ENCODE measurements at regions not wholly inside any gene's neighbourhood (a gene's known extent, or its start where the extent isn't known, plus 50 kb on each side); places are given as distances from the start of the nearest gene placed in this dataset.

- no peaks in the 10 kb centered on the region for H3K27me3 ChIP-seq (ENCODE audit: control insufficient read depth, insufficient read depth, low read length)
- WGBS, 2 experiments (ENCODE audit: extremely low coverage in 2 of 2, insufficient read length in 1 of 2) = 52% methylated on average over 4 of the region's 8 CpGs; no CpG with 5 or more reads in 1 of the 2 experiments
- no TSS peak for BruUV-seq (replicated peaks)
- H4K8ac ChIP-seq (ENCODE audit: low read depth in 2 of 2, low read length in 2 of 2) = no peak overlapping the region
- no peak overlapping the region for H2BK120ac ChIP-seq (ENCODE audit: low read depth, low read length)
- no peak overlapping the region for H3K4me3 ChIP-seq (ENCODE audit: insufficient read depth, low read depth, low read length)
- H3K4me2 ChIP-seq (ENCODE audit: low read depth, low read length) = no peak overlapping the region
- H4K20me1 ChIP-seq (ENCODE audit: insufficient read depth, low read length) = no peaks in the 10 kb centered on the region
- H3K27ac ChIP-seq (ENCODE audit: insufficient read depth, low read length) = no peak overlapping the region
- no peak overlapping the region for H2BK15ac ChIP-seq (ENCODE audit: low read depth, low read length)
- in situ Hi-C loops (cut with MboI; ENCODE audit: low sequenced_read_pairs) (no loop called here), dilution Hi-C loops (cut with HindIII; ENCODE audit: low sequenced_read_pairs, unreplicated experiment) (no loop called here), intact Hi-C loops (cut with micrococcal nuclease) (no loop called here)
- H3K9me1 ChIP-seq (ENCODE audit: insufficient read depth, low read length) = no peaks in the 10 kb centered on the region
- no peak overlapping the region for H2BK5ac ChIP-seq (ENCODE audit: low read depth, low read length, poor library complexity, severe bottlenecking)
- ChIA-PET POLR2A (ENCODE audit: unreplicated experiment) (no interaction called here), CTCF (no interaction called here)
- ATAC-seq (ENCODE audit: low read depth) (no peak), DNase-seq (no peak)
- H3K14ac ChIP-seq (replicated peaks; ENCODE audit: low read depth, low read length) = no peak overlapping the region
- no peak overlapping the region for H3K9ac ChIP-seq (ENCODE audit: low read depth, low read length)
- H4K5ac ChIP-seq (ENCODE audit: low read depth, low read length) = no peak overlapping the region
- TF ChIP-seq CHD1 (IDR thresholded peaks at IDR 0.05; ENCODE audit: low read depth, low read length) (no peak), NFE2L2 (IDR thresholded peaks at IDR 0.05; ENCODE audit: low read depth, low read length) (no peak), MXI1 (IDR thresholded peaks at IDR 0.05; ENCODE audit: borderline replicate concordance, low read depth, low read length) (no peak), CEBPB (IDR thresholded peaks at IDR 0.05; ENCODE audit: low read depth, low read length) (no peak), MAFK (IDR thresholded peaks at IDR 0.05; ENCODE audit: low read depth, low read length) (no peak), RAD21 (IDR thresholded peaks at IDR 0.05; ENCODE audit: low read length) (no peak), RFX5 (IDR thresholded peaks at IDR 0.05; ENCODE audit: low read depth, low read length) (no peak), USF2 (IDR thresholded peaks at IDR 0.05; ENCODE audit: low read depth, low read length) (no peak), BHLHE40 (IDR thresholded peaks at IDR 0.05; ENCODE audit: low read depth, low read length) (no peak), SMC3 (IDR thresholded peaks at IDR 0.05; ENCODE audit: low read depth, low read length) (no peak), ELK1 (IDR thresholded peaks at IDR 0.05; ENCODE audit: borderline replicate concordance, low read depth, low read length) (no peak), MAZ (IDR thresholded peaks at IDR 0.05; ENCODE audit: borderline replicate concordance, low read depth, low read length) (no peak), CTCF (conservative IDR thresholded peaks at IDR 0.05; ENCODE audit: low read depth, low read length) (no peak), FOS (IDR thresholded peaks at IDR 0.05; ENCODE audit: low read depth, low read length) (no peak), RCOR1 (IDR thresholded peaks at IDR 0.05; ENCODE audit: insufficient replicate concordance, low read length) (no peak), POLR2A (IDR thresholded peaks at IDR 0.05; ENCODE audit: low read depth, low read length) (no peak)
- no peak overlapping the region for H3K56ac ChIP-seq (ENCODE audit: extremely low read depth, insufficient read depth, low read length)
- H3K4ac ChIP-seq (ENCODE audit: low read depth, low read length) = no peak overlapping the region
- no peaks in the 10 kb centered on the region for H3K79me1 ChIP-seq (ENCODE audit: low read depth in 1 of 2, low read length in 2 of 2)
- H2BK20ac ChIP-seq (ENCODE audit: low read depth, low read length) = no peak overlapping the region
- H2AFZ ChIP-seq (replicated peaks; ENCODE audit: low read length, poor library complexity) = no peak overlapping the region
- no peaks in the 10 kb centered on the region for H3K36me3 ChIP-seq (ENCODE audit: control insufficient read depth, insufficient read depth, low read length)
- H3K18ac ChIP-seq (ENCODE audit: low read depth, low read length) = no peak overlapping the region
- H3K4me1 ChIP-seq (ENCODE audit: control insufficient read depth, insufficient read depth, low read length) = no peaks in the 10 kb centered on the region
- H4K91ac ChIP-seq (ENCODE audit: insufficient read depth, low read depth, low read length) = no peak overlapping the region
- H2AK5ac ChIP-seq (ENCODE audit: low read depth, low read length) = no peak overlapping the region
- no peak overlapping the region for H3K23ac ChIP-seq (ENCODE audit: low read depth, low read length)
- H2AK9ac ChIP-seq (replicated peaks; ENCODE audit: low read depth, low read length, poor library complexity) = no peak overlapping the region
- peaks cover 3% of the 10 kb centered on the region; the same call in 1 of the 2 replicates for H3K9me3 ChIP-seq (ENCODE audit: control insufficient read depth, insufficient read depth, low read length)
These were observed 230.1 kb upstream of the MOCS1 start for GRCh38 chr6:40164345-40164755.

All from IMR-90 (cell line).